Sigmoid colon (tissue), 4 donors: ENCODE measurements at regions not wholly inside any gene's neighbourhood (a gene's known extent, or its start where the extent isn't known, plus 50 kb on each side); places are given as distances from the start of the nearest gene placed in this dataset.

Experiments
- EP300 ChIP-seq, 4 donors: sonication (generic); formaldehyde crosslinking; IDR thresholded peaks; one replicate each; pipeline ENCODE4 v1.6.1; 2017; ENCODE audit warnings: antibody characterized with exemption in 4 of 4
- POLR2A ChIP-seq, 2 donors: fragments of 450-650 bp; IDR thresholded peaks; one replicate each; pipeline ENCODE4 v1.6.1; 2016; ENCODE audit warnings: antibody characterized with exemption in 2 of 2, mild to moderate bottlenecking in 2 of 2, moderate library complexity in 2 of 2
- POLR2AphosphoS5 ChIP-seq, 4 donors: sonication (generic); formaldehyde crosslinking; IDR thresholded peaks; one replicate each; pipeline ENCODE4 v1.6.1; 2017; ENCODE audit warnings: antibody characterized with exemption in 4 of 4
- TF ChIP-seq, protein P1 (sequence below), 4 experiments: fragments of 450-650 bp in 3 of 4; fragments of 200-600 bp in 1 of 4; IDR thresholded peaks; one replicate each; pipeline ENCODE4 v1.5.1; 2016 to 2019; ENCODE audit warnings: antibody characterized with exemption in 4 of 4, mild to moderate bottlenecking in 3 of 4, moderate library complexity in 2 of 4

DNA sequence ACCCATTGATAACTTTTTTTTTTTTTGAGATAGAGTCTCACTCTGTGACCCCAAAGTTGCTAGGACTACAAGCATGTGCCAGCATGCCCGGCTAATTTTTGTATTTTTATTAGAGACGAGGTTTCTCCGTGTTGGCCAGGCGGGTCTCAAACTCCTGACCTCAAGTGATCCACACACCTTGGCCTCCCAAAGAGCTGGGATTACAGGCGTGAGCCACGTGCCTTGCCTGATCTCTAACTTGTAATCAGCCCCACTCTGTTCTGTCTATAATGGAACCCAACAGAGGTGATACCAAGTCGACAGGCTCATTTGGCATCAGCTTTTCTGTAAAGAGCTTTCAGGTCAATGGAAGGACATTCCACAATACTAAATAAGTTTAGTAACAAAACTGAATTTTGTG lies 99.4 kb downstream of the HFE start:
- TF ChIP-seq POLR2A (IDR thresholded peaks at IDR 0.05), result no peak
- no peak for TF ChIP-seq POLR2AphosphoS5 (IDR thresholded peaks at IDR 0.05)
- TF ChIP-seq, protein P1, sequence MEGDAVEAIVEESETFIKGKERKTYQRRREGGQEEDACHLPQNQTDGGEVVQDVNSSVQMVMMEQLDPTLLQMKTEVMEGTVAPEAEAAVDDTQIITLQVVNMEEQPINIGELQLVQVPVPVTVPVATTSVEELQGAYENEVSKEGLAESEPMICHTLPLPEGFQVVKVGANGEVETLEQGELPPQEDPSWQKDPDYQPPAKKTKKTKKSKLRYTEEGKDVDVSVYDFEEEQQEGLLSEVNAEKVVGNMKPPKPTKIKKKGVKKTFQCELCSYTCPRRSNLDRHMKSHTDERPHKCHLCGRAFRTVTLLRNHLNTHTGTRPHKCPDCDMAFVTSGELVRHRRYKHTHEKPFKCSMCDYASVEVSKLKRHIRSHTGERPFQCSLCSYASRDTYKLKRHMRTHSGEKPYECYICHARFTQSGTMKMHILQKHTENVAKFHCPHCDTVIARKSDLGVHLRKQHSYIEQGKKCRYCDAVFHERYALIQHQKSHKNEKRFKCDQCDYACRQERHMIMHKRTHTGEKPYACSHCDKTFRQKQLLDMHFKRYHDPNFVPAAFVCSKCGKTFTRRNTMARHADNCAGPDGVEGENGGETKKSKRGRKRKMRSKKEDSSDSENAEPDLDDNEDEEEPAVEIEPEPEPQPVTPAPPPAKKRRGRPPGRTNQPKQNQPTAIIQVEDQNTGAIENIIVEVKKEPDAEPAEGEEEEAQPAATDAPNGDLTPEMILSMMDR (IDR thresholded peaks at IDR 0.05), result no peak
- TF ChIP-seq EP300 (IDR thresholded peaks at IDR 0.05), result no peak
